GM12878 (cell line): ENCODE measurements at regions not wholly inside any gene's neighbourhood (a gene's known extent, or its start where the extent isn't known, plus 50 kb on each side); places are given as distances from the start of the nearest gene placed in this dataset.

ENCODE experiments used
- ATAC-seq: fragments of 200-7000 bp; cut with Tn5 transposase; 3 replicates; pipeline ENCODE4 v1.9.1; 2020; ENCODE audit warnings: mild to moderate bottlenecking, moderate library complexity
- BruUV-seq: library from RNA; stranded (reverse); fragments of 400-500 nt; replicated peaks from 2 replicates; lab custom pipeline; 2021; lab: Mats Ljungman, UMichigan
- CTCF ChIA-PET: fragments of 300-600 bp; sonication (Branson Sonifier 250); formaldehyde crosslinking; extraction: SDS; loops from one replicate; lab custom pipeline; 2021; ENCODE audit warnings: inconsistent platforms; lab: Yijun Ruan, JAX
- POLR2A ChIA-PET: fragments of 350-600 bp; formaldehyde crosslinking; extraction: SDS; loops from one replicate; lab custom pipeline; 2021; ENCODE audit warnings: inconsistent platforms; lab: Charles Lee
- RAD21 ChIA-PET: fragments of 300-600 bp; sonication (Branson Sonifier 250); formaldehyde crosslinking; loops from one replicate; lab custom pipeline; 2023; ENCODE audit warnings: antibody characterized with exemption; ENCODE audit not compliant: unreplicated experiment; lab: Charles Lee
- SMC1A ChIA-PET: fragments of 300-600 bp; sonication (Branson Sonifier 250); formaldehyde crosslinking; loops from one replicate; lab custom pipeline; 2023; ENCODE audit not compliant: unreplicated experiment, uncharacterized antibody; lab: Charles Lee
- DNase-seq: peaks from one replicate; pipeline ENCODE4 v3.0.0-alpha.2; 2011; ENCODE audit warnings: low read depth, low spot score
- FAIRE-seq: peaks from 3 replicates; lab custom pipeline; 2011; peaks lifted over from hg19 to GRCh38; lab: Jason Lieb, UNC
- H2AFZ ChIP-seq: 2 replicates; pipeline ENCODE4 v1.6.0; 2011; ENCODE audit warnings: low read depth, low read length, control low read depth; ENCODE audit not compliant: control insufficient read depth
- H3K27ac ChIP-seq: 2 replicates; pipeline ENCODE4 v1.5.1; 2011; ENCODE audit warnings: control low read depth; ENCODE audit not compliant: control insufficient read depth, insufficient read depth
- H3K27me3 ChIP-seq, 2 experiments: replicated peaks in 1 of 2; 2 replicates each; pipeline versions ENCODE4 v1.6.0 to v1.6.1; 2011; ENCODE audit warnings: low read length in 1 of 2; ENCODE audit not compliant: control insufficient read depth in 2 of 2, insufficient read depth in 2 of 2
- H3K36me3 ChIP-seq, 2 experiments: 2 replicates each; pipeline ENCODE4 v1.5.1; 2011; ENCODE audit warnings: low read length in 1 of 2; ENCODE audit not compliant: control insufficient read depth in 2 of 2, insufficient read depth in 2 of 2
- H3K4me1 ChIP-seq: 2 replicates; pipeline ENCODE4 v1.6.1; 2011; ENCODE audit warnings: mild to moderate bottlenecking, low read length, moderate library complexity, mixed read lengths; ENCODE audit not compliant: control insufficient read depth, insufficient read depth
- H3K4me2 ChIP-seq: 2 replicates; pipeline ENCODE4 v1.6.0; 2011; ENCODE audit warnings: control low read depth; ENCODE audit not compliant: control insufficient read depth, insufficient read depth
- H3K4me3 ChIP-seq: fragments of 200-600 bp; sonication (generic); 2 replicates; pipeline ENCODE4 v1.5.1; 2016
- H3K79me2 ChIP-seq: 2 replicates; pipeline ENCODE4 v1.6.0; 2011; ENCODE audit warnings: low read length; ENCODE audit not compliant: control insufficient read depth, insufficient read depth
- H3K9ac ChIP-seq: 2 replicates; pipeline ENCODE4 v1.8.0; 2011; ENCODE audit warnings: low read length, control low read depth, mixed read lengths; ENCODE audit not compliant: control insufficient read depth, insufficient read depth
- H3K9me3 ChIP-seq: replicated peaks from 3 replicates; pipeline ENCODE4 v1.5.1; 2011; ENCODE audit warnings: mild to moderate bottlenecking, low read length; ENCODE audit not compliant: control insufficient read depth, insufficient read depth
- H4K20me1 ChIP-seq: 2 replicates; pipeline ENCODE4 v1.6.0; 2011; ENCODE audit not compliant: control insufficient read depth, insufficient read depth
- BCL11A ChIP-seq: IDR thresholded peaks from 2 replicates; pipeline ENCODE4 v1.6.1; 2011; ENCODE audit warnings: low read depth, low read length
- DPF2 ChIP-seq: fragments of 450-650 bp; IDR thresholded peaks from 2 replicates; pipeline ENCODE4 v1.6.1; 2017; ENCODE audit warnings: mild to moderate bottlenecking
- HCFC1 ChIP-seq: fragments of 150-350 bp; IDR thresholded peaks from 2 replicates; pipeline ENCODE4 v1.6.1; 2014; ENCODE audit warnings: low read length
- POLR2AphosphoS5 ChIP-seq: IDR thresholded peaks from 2 replicates; pipeline ENCODE4 v1.6.1; 2011; ENCODE audit warnings: mild to moderate bottlenecking, low read length, inconsistent platforms
- RFX5 ChIP-seq: IDR thresholded peaks from 2 replicates; pipeline ENCODE4 v1.6.1; 2011; ENCODE audit warnings: low read depth, low read length, improper control_type of control experiment
- SMARCA5 ChIP-seq: fragments of 450-650 bp; IDR thresholded peaks from 2 replicates; pipeline ENCODE4 v1.6.1; 2017; ENCODE audit warnings: mild to moderate bottlenecking
- SPI1 ChIP-seq: IDR thresholded peaks from 2 replicates; pipeline ENCODE4 v1.6.1; 2011; ENCODE audit warnings: low read depth, mild to moderate bottlenecking, low read length, moderate library complexity, borderline replicate concordance; ENCODE audit not compliant: insufficient read depth
- STAT1 ChIP-seq: fragments of 450-650 bp; conservative IDR thresholded peaks from 2 replicates; pipeline ENCODE4 v1.6.1; 2014; ENCODE audit warnings: antibody characterized with exemption, mild to moderate bottlenecking
- ZSCAN29 ChIP-seq: fragments of 450-650 bp; IDR thresholded peaks from 2 replicates; pipeline ENCODE4 v1.6.1; 2017; ENCODE audit warnings: mild to moderate bottlenecking, moderate library complexity
- whole genome bisulfite sequencing: methylation state at CpG from one replicate; pipeline ENCODE4 v1.1.6; 2016; ENCODE audit warnings: low lambda C conversion rate; ENCODE audit not compliant: insufficient replicate concordance, insufficient coverage; ENCODE audit errors: missing lambda C conversion rate; 5-methylcytosine and 5-hydroxymethylcytosine counted together
- in situ Hi-C: fragments of 300-500 bp; cut with MboI; formaldehyde crosslinking; loops from 9 replicates; pipeline ENCODE4 v1.14.3; 2018; ENCODE audit warnings: mixed read lengths
- intact Hi-C: fragments of 100-400 bp; cut with micrococcal nuclease; formaldehyde crosslinking; loops from one replicate; pipeline ENCODE4 v1.14.2; 2022; ENCODE audit not compliant: unreplicated experiment
- TF ChIP-seq, protein P1 (sequence below): fragments of 450-650 bp; IDR thresholded peaks from 2 replicates; pipeline ENCODE4 v1.6.1; 2017; ENCODE audit warnings: mild to moderate bottlenecking, moderate library complexity
- TF ChIP-seq, protein P2 (sequence below): fragments of 450-650 bp; conservative IDR thresholded peaks from 2 replicates; pipeline ENCODE4 v1.6.1; 2017; ENCODE audit warnings: mild to moderate bottlenecking, moderate library complexity
- TF ChIP-seq, protein P3 (sequence below): fragments of 450-650 bp; IDR thresholded peaks from 2 replicates; pipeline ENCODE4 v1.6.1; 2018; ENCODE audit warnings: borderline replicate concordance, mild to moderate bottlenecking; ENCODE audit not compliant: partially characterized antibody
- TF ChIP-seq, protein P4 (sequence below): fragments of 450-650 bp; IDR thresholded peaks from 2 replicates; pipeline ENCODE4 v1.6.1; 2017; ENCODE audit warnings: antibody characterized with exemption, mild to moderate bottlenecking, moderate library complexity

DNA sequence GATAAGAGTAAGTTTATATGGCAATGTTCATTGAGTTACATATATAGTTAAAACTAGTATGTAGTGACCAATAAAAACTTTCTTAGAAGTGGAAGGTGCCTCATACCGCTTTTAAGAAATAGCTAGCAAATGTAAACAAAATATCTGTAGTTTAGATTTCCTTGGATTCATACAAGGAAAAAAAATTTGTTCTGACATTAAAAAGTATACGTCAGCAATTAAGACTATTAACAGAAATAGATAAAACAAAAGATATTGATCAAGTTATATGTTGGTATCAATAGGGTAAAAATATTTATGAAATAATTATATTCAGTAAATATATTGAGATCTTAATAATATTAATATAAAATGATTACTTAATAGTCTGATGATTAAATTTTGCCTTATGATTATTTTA is 718.8 kb upstream of the LRFN5 start (continued):
- TF ChIP-seq, protein P1, sequence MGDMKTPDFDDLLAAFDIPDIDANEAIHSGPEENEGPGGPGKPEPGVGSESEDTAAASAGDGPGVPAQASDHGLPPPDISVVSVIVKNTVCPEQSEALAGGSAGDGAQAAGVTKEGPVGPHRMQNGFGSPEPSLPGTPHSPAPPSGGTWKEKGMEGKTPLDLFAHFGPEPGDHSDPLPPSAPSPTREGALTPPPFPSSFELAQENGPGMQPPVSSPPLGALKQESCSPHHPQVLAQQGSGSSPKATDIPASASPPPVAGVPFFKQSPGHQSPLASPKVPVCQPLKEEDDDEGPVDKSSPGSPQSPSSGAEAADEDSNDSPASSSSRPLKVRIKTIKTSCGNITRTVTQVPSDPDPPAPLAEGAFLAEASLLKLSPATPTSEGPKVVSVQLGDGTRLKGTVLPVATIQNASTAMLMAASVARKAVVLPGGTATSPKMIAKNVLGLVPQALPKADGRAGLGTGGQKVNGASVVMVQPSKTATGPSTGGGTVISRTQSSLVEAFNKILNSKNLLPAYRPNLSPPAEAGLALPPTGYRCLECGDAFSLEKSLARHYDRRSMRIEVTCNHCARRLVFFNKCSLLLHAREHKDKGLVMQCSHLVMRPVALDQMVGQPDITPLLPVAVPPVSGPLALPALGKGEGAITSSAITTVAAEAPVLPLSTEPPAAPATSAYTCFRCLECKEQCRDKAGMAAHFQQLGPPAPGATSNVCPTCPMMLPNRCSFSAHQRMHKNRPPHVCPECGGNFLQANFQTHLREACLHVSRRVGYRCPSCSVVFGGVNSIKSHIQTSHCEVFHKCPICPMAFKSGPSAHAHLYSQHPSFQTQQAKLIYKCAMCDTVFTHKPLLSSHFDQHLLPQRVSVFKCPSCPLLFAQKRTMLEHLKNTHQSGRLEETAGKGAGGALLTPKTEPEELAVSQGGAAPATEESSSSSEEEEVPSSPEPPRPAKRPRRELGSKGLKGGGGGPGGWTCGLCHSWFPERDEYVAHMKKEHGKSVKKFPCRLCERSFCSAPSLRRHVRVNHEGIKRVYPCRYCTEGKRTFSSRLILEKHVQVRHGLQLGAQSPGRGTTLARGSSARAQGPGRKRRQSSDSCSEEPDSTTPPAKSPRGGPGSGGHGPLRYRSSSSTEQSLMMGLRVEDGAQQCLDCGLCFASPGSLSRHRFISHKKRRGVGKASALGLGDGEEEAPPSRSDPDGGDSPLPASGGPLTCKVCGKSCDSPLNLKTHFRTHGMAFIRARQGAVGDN: no peak
- TF ChIP-seq POLR2AphosphoS5: no peak
- no peak for TF ChIP-seq SMARCA5
- no peak for TF ChIP-seq ZSCAN29
- TF ChIP-seq, all 136 proteins: peak for 0

DNA sequence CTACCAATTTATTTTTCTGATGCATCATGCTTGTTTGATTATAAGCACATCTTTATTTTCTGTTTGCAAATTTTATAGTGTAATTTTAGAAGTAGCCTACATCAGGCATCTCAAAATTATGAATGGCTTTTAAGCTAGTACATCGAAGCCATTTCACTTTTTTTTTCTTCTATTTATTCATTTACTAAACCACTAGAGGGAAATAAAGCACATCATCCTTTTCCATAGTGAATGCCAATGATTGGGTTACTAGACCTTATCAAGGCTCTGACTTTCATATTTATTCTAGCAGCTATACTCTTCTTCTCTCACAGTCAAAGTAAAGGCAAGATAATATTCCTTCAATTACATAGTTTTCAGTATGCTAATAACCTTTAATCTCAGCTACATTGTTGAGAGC is 736.4 kb upstream of the LRFN5 start:
- Histone ChIP-seq H3K36me3 (no peaks in the 10 kb centered on the region), H2AFZ (no peak overlapping the region), H3K79me2 (no peaks in the 10 kb centered on the region), H3K4me3 (no peak overlapping the region), H3K9ac (no peak overlapping the region), H3K4me2 (no peak overlapping the region), H3K4me1 (no peaks in the 10 kb centered on the region), H4K20me1 (no peaks in the 10 kb centered on the region), H3K27ac (no peak overlapping the region), H3K9me3 (no peaks in the 10 kb centered on the region), H3K27me3 (no peaks in the 10 kb centered on the region)
- ChIA-PET POLR2A (no interaction called here), RAD21 (no interaction called here), CTCF (interaction anchor here (0.8 to 1.5 kb wide), 2 partner anchors 14 to 1288 kb away, joined by 4 read pairs; no protein-coding TSS in a partner anchor), SMC1A (no interaction called here)
- in situ Hi-C loops (no loop called here), intact Hi-C loops (no loop called here)
- BruUV-seq: no TSS peak
- DNase-seq: no peak
- no peak for ATAC-seq
- 0% methylated on average over 1 of the region's 1 CpG for WGBS
- no peak for FAIRE-seq
- TF ChIP-seq, protein P2, sequence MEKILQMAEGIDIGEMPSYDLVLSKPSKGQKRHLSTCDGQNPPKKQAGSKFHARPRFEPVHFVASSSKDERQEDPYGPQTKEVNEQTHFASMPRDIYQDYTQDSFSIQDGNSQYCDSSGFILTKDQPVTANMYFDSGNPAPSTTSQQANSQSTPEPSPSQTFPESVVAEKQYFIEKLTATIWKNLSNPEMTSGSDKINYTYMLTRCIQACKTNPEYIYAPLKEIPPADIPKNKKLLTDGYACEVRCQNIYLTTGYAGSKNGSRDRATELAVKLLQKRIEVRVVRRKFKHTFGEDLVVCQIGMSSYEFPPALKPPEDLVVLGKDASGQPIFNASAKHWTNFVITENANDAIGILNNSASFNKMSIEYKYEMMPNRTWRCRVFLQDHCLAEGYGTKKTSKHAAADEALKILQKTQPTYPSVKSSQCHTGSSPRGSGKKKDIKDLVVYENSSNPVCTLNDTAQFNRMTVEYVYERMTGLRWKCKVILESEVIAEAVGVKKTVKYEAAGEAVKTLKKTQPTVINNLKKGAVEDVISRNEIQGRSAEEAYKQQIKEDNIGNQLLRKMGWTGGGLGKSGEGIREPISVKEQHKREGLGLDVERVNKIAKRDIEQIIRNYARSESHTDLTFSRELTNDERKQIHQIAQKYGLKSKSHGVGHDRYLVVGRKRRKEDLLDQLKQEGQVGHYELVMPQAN: no peak
- TF ChIP-seq HCFC1 (no peak), STAT1 (no peak), RFX5 (no peak), SPI1 (no peak), BCL11A (no peak), DPF2 (no peak)
- TF ChIP-seq, protein P3, sequence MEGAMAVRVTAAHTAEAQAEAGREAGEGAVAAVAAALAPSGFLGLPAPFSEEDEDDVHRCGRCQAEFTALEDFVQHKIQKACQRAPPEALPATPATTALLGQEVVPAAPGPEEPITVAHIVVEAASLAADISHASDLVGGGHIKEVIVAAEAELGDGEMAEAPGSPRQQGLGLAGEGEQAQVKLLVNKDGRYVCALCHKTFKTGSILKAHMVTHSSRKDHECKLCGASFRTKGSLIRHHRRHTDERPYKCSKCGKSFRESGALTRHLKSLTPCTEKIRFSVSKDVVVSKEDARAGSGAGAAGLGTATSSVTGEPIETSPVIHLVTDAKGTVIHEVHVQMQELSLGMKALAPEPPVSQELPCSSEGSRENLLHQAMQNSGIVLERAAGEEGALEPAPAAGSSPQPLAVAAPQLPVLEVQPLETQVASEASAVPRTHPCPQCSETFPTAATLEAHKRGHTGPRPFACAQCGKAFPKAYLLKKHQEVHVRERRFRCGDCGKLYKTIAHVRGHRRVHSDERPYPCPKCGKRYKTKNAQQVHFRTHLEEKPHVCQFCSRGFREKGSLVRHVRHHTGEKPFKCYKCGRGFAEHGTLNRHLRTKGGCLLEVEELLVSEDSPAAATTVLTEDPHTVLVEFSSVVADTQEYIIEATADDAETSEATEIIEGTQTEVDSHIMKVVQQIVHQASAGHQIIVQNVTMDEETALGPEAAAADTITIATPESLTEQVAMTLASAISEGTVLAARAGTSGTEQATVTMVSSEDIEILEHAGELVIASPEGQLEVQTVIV: no peak
- TF ChIP-seq, protein P4, sequence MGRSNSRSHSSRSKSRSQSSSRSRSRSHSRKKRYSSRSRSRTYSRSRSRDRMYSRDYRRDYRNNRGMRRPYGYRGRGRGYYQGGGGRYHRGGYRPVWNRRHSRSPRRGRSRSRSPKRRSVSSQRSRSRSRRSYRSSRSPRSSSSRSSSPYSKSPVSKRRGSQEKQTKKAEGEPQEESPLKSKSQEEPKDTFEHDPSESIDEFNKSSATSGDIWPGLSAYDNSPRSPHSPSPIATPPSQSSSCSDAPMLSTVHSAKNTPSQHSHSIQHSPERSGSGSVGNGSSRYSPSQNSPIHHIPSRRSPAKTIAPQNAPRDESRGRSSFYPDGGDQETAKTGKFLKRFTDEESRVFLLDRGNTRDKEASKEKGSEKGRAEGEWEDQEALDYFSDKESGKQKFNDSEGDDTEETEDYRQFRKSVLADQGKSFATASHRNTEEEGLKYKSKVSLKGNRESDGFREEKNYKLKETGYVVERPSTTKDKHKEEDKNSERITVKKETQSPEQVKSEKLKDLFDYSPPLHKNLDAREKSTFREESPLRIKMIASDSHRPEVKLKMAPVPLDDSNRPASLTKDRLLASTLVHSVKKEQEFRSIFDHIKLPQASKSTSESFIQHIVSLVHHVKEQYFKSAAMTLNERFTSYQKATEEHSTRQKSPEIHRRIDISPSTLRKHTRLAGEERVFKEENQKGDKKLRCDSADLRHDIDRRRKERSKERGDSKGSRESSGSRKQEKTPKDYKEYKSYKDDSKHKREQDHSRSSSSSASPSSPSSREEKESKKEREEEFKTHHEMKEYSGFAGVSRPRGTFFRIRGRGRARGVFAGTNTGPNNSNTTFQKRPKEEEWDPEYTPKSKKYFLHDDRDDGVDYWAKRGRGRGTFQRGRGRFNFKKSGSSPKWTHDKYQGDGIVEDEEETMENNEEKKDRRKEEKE: no peak
